GM21381 (cell line): ENCODE measurements at regions not wholly inside any gene's neighbourhood (a gene's known extent, or its start where the extent isn't known, plus 50 kb on each side); places are given as distances from the start of the nearest gene placed in this dataset.

Source experiments
- ATAC-seq: cut with Tn5 transposase; IDR thresholded peaks from one replicate; pipeline ENCODE4 v1.9.1; 2021; ENCODE audit warnings: mild to moderate bottlenecking, moderate library complexity; ENCODE audit not compliant: unreplicated experiment

DNA sequence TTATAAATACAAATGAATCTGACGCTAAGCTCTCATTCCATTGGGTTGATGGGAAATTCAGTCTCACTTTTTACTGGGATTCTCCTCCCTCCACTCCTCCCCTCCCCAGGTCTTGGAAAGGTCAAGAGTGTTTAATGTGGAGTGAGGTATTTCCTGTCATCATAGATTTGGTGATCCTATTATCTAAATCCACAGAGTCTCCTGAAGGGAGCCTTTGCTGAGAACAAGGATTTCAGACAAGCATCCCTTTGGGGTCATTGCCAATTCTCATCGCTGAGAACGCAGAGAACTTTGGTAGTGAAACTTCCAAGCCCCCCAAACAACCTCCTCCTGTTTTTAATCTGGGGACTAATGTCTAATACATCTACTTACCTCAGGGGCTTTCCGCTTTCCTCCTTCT, 297.9 kb downstream of the OTOL1 start:
- no peak for ATAC-seq

DNA sequence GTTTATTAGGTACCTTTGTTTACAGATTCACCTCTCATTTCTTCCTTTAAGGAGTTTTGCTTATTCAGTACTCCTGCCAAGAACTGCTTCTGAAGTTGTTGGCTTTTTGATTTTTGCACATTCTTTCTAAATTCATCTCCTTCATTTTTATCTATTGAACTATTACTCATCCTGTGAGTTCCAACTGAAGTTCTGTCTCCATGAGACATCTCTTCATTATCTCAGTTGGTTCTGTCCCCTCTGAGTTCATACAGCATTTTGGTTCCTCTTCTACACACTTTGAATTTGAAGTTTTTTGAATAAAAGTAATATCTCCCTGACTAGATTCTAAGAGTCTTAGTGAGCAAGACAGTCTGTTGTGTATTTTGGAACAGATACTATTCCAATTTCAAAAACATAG, 299.7 kb downstream of the OTOL1 start:
- no peak for ATAC-seq

DNA sequence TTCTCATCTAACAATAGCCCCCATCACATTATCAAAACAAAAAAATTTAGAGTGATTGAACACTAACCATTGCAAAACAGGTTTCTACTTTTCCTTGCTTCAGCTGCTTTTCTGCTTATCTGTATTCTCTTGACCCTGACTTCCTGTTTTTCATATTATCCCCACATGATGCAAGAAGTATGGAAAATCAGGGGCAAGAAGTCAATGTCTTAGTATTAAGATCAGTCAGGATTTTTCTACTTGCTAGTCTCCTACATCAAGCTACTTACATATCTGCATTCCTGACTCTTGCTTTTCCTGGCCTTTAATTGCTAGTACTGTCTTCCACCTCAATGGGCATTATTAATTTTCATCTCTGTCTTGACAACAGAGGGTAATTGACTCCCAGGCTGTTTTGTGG, 300.2 kb downstream of the OTOL1 start:
- no peak for ATAC-seq

DNA sequence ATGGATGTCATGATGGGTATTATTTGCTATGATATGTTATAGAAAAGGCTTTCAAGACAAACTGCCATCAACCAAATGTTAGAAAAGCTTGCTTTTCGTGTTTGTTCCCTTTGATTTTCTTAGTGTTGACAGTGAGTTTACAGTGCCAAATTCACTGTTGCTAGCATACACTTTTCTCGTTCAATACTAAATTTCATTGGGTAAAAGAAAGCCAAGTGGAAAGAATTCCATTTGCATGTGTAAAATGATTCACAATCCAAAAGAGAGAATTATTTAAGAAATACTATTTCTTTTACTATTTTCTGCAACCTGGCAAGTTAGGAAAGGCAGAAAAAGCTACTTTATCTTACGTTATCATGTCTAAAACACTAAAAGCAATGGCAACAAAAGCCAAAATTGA, 301.4 kb downstream of the OTOL1 start:
- no peak for ATAC-seq

DNA sequence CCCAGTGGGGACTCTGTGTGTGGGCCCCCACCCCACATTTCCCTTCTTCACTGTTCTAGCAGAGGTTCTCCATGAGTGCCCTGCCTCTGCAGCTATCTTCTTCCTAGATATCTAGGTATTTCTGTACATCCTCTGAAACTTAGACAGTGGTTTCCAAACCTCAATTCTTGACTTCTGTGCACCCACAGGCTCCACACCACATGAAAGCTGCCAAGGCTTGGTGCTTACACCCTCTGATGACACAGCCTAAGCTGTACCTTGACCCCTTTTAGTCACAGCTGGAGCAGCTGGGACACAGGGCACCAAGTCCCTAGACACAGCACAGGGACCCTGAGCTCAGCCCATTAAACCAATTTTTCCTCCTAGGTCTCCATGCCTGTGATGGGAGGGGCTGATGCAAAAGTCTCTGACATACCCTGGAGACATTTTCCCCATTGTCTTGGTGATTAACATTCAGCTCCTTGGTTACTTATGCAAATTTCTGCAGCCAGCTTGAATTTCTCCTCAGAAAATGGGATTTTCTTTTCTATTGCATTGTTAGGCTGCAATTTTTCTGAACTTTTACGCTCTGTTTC, 304.5 kb downstream of the OTOL1 start:
- ATAC-seq, result no peak

DNA sequence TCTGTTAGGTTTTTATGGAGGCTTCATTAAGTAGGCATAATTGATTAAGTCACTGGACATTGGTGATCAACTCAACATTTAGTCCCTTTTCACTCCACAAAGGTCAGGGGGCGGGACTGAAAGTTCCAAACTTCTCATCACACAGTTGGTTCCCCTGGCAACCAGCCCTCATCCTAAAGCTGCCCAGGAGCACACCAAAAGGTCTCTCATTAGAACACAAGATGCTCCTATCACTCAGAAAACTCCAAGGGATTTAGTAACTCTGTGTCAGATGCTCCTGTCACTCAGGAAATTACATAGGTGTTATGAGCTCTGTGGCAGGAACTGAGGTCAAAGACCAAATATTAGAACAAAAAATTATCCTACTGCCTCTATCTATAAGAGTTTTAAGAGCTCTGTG, 321.5 kb downstream of the OTOL1 start:
- ATAC-seq, result no peak

DNA sequence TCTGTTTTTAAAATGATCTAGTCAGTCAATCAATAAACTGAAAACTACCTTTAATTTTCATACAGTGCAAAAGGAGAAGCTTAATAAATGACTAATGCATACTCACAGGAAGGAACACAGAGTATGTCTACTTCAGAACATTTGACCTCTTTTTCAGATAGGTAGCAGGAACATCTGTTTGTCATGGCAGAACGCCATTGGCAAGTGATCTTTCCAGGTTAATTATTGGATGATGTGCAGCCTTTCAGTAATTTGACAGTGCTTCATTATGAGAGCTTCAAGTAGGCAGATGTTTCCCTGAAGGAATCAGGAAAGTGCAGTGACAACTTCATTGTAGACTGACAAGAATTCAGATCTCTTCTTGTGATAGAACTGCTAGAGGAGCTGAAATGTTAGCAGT, 325.0 kb downstream of the OTOL1 start:
- ATAC-seq, result no peak

DNA sequence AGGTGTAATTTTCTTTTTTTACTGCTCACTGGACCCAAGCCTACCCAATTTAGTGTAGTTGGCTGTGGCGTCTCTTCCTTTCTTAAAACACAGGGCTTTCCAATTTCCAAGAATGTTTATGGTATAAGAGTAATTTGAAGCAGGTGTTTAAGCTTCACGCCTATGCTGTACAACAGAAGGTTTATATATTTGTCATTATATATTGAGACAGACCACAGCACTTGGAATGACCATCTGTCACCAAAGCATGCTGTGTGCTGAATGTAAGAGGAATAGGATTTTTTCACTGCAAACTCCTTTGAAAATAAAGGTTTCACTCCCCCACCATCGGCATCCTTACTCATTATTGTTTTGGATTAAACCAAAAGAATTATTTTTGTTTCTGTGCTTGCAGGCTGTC, 325.7 kb downstream of the OTOL1 start:
- ATAC-seq, result no peak

DNA sequence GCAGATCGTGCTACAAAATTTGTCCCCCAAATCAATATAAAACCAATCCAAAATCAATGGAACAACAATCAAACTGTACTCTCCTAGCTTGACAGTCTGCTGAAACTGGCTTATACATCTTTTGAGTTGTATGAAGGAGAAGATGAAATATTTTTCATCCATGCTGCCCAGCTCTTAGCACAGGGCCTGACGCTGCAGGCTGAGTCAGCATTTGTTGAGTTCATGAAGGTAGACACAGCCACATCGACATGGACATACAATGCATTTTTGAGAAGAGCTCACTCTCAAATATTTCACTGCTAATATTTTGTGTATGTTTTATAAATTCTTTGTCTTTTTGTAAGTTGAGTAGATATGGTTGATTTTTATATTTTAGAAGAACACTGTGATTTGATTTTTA, 327.3 kb downstream of the OTOL1 start:
- no peak for ATAC-seq

DNA sequence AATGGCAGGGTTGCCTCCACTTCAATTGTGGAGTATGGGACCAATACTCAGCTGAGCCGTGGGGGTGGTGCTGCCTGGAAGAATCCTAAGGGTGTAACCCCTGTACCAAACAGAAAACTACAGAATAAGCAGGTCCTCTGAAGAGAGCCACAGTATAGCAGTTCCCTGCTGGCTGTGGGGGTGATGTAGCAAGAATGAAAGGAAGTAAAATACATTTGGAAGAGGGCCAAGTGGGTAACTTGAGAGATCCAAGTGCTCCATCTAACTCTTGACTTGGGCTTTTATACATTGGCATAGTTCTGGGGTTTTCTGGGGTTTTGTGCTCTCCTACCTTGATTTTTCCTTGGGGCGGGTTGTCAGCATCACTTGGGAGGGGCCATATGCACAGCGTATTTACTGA, 341.4 kb downstream of the OTOL1 start:
- no peak for ATAC-seq

DNA sequence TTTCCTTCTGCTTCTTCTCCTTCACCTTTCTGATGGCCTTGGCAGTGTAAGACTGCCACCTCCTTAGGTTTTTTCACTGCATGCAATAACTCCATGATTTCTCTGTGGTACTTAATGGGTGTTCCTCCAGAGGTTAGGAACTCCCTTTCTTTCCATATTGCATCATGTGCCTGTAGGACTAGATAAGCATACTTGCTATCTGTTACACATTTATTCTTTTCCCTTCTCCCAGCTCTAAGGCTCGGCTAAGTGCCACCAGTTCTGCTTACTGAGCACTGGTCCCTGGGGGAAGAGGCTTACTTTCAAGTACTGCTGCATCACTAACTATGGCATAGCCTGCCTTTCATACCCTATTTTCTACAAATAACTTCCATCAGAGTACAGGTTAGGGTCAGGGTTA, 351.8 kb downstream of the OTOL1 start:
- no peak for ATAC-seq

DNA sequence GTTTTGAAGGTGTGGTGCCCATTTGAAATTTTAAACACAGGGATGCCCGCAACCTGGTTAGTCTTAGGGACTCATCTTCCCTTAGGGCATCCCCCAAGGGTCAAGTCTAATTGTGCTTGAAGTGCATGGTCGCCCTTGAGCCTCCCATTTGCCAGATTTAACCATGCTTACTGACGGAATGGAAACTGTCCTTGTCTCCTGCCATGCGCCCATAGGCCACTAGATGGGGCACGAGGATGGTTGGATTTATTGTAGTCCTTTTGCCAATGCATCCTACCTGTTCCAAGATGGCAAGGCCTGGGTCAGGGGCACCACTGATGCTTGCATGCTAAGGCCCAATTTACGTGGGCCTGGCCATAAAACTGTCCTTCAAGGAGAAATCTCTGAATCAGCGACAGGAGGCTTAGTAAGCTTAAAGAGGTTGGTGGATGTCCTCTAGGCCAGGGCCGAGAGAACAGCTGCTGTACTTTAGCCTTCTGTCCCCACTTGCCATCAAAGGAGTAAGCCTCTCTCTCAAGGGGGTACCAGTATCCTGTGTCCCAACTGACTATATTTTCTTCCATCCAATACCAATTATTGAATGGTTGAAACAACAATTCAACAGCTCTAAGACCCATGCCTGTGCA, 355.4 kb downstream of the OTOL1 start:
- ATAC-seq, result peak; percentile 88

DNA sequence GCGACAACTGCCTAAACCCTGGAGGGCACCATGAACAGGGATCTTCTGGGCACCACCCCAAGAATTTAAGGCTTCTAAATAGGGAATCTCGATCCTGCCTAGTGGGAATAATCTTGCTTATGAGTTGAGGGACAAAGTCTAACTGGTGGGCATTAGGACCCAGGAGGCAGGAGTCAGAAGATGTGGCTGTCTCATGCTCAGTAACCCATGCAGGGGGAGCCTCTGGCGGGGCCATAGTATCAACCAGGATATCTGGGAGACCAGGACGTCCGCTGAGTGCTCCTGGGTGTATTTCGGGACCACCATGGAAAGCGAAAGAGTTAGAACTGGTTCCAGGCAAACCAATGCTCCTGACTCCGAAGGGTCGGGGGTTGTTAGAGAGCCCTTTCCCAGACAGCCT, 356.1 kb downstream of the OTOL1 start:
- no peak for ATAC-seq

DNA sequence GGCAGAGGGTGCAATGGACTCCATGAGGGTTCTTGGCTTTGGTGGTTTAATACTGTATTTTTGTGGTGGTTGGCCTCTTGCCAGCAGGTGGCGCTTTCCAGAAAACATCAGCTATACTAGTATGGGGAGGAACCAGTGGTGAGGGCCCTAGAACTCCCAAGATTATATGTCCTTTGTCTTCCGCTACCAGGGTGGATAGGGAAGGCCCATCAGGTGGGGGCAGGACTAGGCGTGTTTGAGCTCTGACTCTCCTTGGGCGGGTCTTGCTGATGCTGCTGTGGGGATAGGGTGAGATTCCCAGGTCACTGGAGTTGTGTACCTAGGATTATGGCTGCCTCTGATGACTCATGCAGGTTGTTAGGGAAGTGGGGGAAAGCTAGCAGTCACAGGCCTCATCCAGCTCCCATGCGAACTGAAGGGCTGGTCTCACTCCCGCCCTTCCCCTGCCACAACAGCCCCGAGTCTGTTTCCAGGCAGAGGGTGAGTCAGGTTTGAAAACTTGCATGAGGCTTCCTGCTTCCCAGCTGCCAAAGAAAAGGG, 357.7 kb downstream of the OTOL1 start:
- peak; percentile 46 for ATAC-seq

DNA sequence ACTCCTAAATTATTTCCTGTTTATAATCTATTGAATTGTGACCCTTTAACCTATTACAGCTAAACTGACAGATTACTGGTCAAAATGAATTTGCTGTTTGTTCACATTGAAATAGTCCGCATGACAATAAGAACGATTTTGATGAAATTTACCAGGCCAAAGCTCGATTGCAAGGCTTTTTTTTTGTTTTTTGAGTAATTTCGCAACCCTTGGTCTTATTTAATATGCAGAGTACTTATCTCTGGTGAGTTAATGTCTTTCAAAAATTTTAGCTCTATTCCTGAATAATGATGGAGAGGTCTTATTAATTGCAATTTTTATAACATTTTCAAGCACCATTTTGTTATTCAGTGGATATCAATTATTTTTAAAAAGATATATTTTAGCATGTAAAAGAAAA, 362.4 kb downstream of the OTOL1 start:
- no peak for ATAC-seq

DNA sequence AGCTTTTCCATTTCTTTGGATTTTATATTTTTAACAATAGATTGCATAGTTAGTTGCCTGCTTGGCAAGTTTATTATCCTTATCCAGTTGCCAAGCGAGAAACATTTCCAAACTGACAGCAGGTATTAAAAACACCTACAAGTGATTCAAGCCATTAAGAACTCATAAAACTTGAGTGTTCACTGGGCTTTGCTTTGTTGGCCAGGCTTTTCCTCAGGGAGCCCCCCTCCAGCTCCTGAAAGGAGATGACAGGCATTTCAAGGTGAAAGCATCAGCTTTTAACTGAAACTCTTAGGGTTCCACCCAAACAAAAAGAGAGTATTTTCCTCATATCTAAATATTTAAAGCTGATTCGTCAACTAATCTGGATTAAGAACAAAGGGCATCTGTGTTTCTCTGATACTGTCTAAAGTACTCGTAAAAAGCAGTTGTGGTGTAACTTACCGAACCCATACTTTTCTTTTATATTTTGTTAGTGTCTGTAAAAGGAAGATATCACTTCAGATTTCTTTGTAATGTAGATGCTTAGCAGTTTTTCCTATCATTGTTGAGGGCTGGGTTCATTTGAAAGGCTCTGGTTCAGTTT, 363.4 kb downstream of the OTOL1 start:
- ATAC-seq, result no peak

DNA sequence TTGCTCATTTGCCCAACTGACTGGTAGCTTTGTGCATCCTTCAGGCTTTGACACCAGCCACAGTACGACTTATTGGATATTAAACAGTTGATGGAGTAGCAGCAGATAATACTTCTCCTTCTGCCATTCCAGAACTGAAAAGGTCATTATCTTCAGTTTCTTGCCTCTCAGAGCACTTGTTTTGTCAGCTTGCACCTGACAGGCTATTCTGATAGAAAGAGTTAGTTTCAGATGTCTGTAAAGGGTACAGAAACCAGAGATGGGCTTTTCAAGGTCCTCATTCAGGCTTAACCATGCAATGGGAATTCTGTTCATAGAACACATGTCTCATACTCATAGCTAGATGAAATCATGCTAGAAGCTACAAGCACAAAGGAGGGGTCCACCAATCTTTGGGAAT, 367.2 kb downstream of the OTOL1 start:
- no peak for ATAC-seq

DNA sequence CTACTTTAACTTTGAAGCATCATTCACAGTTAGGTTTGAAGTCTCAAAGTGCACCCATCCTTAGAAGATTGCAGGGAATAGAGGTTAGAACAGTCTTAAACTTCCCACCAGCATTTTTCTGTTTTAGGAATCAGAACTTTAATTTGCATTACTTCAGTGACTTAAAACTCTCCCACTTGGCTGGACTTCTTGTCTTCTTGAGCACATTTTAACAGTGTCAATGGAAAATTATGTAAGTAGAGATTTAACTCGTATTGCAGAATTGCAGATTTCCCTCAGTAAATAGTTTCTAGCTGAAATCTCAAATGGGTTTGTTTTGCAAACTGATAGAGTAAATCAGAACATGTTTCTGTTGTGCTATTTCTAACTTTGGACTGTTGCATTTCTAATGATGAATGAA, 369.6 kb downstream of the OTOL1 start:
- no peak for ATAC-seq

DNA sequence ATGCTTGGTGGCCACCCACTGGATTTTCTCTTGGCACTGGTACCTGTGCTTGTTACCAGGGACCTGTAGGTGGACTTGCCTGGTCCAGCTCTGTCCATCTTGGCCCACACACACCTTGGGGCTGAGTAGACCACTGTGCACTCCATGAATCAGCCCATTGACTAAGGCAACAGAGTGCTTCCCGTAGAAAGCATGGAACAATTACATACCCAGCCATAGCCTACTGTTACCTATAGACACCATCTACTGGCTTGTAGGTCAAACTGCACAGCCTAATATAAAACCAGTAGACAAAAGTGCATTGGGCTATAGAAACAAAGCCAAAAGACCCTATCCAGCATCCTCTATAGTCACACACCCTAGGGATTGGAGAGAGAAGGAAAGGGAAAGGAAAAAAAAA, 378.9 kb downstream of the OTOL1 start:
- ATAC-seq, result no peak

DNA sequence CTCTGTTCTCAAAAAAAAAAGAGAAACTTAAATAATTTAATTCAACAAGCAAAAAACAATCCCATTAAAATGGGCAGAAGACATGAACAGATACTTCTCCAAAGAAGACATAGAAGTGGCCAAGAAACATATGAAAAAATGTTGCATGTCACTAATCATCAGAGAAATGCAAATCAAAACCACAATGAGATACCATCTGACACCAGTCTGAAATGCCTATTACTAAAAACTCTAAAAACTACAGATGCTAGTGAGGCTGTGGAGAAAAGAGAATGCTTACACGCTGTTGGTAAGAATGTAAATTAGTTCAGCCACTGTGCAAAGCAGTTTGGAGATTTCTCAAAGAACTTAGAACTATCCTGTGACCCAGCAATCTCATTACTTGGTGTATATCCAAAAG, 382.9 kb downstream of the OTOL1 start:
- no peak for ATAC-seq

DNA sequence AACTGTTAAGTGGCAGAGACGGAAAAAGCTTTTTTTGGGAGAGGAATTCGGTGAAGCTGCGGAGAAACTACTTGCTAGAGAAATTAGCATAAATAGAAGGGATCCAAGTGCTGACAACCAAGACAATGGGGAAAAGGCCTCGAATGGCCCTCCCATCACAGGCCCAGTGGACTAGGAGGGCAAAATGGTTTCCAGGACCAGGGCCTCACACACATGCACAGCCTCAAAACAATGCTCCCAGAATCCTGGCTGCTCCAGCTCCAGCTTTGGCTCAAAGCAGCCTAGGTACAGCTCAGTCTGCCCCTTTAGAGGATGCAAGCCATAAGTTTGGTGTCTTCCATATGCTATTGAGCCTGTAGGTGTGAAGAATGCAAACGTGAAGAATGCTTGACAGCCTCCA, 388.2 kb downstream of the OTOL1 start:
- ATAC-seq, result no peak

DNA sequence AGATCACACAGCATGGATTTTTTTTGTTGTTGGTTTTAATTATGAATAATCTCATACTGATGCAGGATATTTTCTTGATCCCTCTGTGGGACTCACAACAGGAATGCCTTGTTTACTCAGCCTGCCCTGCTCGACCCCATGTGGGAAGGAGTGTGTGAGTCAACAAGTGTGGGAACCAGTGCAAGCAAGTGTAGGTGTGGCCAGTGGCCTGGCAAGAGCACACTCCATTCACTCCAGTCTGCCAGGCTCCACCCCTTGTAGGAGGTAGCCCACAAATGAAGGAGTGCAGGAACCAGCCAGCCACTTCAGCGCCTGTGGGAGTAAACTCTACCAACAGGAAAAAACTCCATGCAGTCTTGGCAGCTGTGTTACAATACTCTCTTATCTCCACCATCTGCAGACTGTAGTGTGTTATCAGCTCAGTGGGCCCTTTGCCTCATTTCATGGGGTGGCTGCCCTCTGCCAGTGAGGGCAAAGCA, 393.6 kb downstream of the OTOL1 start:
- ATAC-seq, result no peak

DNA sequence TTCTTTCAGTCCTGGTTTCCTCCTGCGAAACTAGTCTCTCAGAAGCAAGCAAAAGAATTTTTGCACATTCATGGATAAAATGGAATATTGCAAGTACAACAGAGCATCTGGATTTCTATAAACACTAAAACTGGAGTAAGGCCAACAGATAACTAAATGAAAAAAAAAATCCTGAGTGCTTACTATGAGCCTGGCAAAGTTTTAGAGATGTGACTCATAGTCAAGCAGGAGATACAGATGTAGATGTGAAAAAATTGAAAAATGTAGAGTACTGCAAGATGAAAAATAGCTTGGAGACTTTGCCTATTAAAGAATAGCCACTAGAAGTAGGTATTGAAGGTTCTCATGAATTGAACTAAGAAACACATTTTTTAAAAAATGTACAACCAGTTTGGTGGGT, 397.4 kb downstream of the OTOL1 start:
- no peak for ATAC-seq
